Uterus (tissue), 2 donors: ENCODE measurements at regions not wholly inside any gene's neighbourhood (a gene's known extent, or its start where the extent isn't known, plus 50 kb on each side); places are given as distances from the start of the nearest gene placed in this dataset.

ENCODE experiments used
- CTCF ChIP-seq, 4 experiments: fragments of 200-600 bp in 2 of 4; fragments of 450-650 bp in 2 of 4; sonication (generic) in 2 of 4; IDR thresholded peaks; one replicate each; pipeline ENCODE4 v1.5.1; 2016 to 2019; ENCODE audit warnings: antibody characterized with exemption in 4 of 4, mild to moderate bottlenecking in 2 of 4, moderate library complexity in 1 of 4
- POLR2A ChIP-seq, 2 donors: fragments of 450-650 bp; IDR thresholded peaks; one replicate each; pipeline ENCODE4 v1.6.1; 2016; ENCODE audit warnings: antibody characterized with exemption in 2 of 2, mild to moderate bottlenecking in 1 of 2, moderate library complexity in 1 of 2

- TF ChIP-seq POLR2A (IDR thresholded peaks at IDR 0.05) (no peak), CTCF (IDR thresholded peaks at IDR 0.05) (no peak)
These were observed 163.5 kb upstream of the RUNX1 start for GRCh38 chr21:35212393-35213127.
